Amygdala (tissue), 56 donors: ENCODE measurements at regions not wholly inside any gene's neighbourhood (a gene's known extent, or its start where the extent isn't known, plus 50 kb on each side); places are given as distances from the start of the nearest gene placed in this dataset.
"Not testable (repeated sequence)": the region's sequence is repeated elsewhere in the genome, so short reads cannot be mapped to it uniquely, and the experiment has no call there.

Source experiments
- DNase-seq, 56 donors: peaks; one replicate each; lab custom pipeline; 2025; lab: John Stamatoyannopoulos, UW

DNA sequence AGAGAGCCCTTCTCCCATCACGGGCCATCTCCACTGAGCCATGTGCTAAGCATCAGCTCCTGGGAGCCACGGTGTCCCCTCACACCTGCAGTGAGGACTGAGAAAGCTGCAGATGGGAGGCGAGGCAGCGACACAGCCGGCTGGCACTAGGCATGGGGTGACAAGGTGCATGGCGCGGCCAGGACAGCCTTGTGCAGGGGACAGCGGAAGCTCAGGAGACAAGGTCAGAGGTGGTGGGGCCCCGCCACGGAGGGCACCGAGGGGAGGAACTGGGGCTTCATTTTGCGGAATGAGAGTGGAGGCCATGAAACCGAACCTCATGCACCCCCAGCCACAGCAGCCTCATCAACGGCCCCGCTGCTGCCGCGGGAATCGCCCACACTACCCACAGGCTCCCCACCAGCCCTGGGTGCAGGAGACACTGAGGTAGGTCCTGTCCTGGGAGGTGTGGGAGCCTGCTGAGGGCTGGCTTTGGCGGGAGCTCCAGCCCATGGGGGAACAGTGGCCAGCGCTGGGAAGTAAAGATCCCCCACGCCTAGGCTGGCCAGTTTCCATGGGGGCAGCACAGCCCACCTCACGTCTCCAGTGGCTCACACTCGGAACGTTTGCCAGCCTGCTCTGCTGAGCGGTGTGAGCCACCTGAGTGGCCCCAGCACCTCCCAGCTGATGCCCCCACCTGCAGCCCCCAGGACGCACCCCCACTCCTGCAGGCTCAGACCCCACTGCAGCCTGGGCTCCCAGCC lies 71.2 kb upstream of the INSIG1 start:
- no peak for DNase-seq

DNA sequence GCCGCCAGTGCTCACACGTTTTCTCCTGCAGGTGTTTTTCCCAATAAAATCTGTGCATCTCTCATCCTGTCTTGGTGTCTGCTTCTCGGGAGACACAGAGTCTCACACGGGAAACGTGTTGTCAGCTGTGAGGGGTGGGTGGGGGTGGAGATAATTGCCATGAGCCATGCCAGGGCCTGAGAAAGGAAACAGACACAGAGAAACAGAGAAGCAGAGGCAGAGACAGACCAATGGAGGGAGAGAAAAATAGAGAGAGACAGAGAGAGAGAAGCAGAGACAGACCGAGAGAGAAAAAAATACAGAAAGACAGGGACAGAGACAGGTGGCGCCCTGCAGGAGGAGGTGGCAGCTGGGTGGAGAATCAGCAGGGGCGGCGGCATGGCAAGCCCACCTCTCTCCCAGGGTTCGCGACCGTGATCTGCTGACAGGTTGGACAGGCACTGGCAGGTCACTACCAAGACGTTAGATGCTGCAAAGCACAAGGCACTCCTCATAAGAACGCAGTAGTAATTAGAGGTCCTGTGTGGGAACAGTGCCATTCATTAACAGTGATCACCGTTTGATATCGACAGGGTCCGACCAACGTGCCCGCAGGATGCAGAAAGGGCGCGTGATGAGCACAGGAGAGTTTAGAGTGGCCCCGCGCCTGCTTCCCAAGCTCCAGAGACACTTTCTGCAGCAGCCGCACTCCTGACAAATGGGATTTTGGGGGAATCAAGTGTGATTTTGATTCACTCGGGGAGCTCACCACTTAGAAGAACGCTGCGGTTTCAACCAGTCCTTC lies 70.5 kb upstream of the INSIG1 start:
- no peak for DNase-seq

DNA sequence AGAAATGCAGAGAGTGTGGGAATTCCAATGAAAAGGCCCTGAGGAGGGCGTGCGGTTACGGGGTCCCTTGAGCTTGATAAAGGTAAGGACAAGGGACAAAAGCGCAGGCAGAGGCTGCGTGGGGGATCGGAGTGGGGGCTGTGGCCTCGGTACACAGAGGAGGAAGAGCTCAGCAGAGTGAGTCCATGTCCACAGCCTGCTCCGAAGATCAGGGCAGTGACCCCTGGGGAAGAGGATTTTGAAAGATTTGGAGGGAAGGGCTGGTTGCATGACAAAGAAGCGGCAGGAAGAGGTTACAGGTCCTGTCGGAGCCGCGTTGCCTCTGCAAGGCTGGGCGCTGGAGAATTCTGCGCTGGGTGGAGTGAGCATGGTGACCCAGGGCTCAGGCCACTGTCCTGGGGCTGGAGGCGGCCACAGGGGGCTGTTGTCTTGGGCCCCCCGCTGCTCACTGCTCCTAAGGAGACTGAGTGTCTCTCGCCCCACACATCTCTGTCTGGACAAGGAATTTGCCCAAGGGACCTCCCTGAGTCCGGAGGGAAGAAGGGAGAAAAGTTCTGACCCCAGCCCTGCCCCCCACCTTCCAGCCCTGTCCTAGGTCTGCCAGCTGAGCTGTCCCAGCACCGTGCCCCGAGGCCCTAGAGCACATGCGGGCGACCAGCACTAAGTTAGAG lies 69.8 kb upstream of the INSIG1 start:
- DNase-seq, result no peak

DNA sequence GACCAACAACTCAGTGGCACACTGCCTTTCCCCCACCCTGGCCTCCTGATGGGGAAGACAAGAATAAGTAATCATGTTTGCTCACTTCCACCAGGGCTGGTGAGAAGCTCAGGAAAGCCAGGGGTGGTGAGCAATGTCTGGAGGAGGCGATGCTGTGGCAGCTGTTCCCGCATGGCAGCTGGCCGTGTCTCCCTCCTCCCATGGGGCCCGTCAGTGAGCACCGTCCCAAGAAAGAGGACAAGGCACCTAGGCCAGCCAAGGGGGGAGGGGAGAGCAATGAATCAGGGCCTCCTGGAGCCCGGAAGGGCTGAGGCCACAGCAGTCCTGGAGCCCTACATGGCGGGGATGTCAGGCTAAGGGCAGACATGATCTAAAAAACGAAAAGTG lies 69.2 kb upstream of the INSIG1 start:
- peak in 1 of 56 donors; percentile 4 for DNase-seq

DNA sequence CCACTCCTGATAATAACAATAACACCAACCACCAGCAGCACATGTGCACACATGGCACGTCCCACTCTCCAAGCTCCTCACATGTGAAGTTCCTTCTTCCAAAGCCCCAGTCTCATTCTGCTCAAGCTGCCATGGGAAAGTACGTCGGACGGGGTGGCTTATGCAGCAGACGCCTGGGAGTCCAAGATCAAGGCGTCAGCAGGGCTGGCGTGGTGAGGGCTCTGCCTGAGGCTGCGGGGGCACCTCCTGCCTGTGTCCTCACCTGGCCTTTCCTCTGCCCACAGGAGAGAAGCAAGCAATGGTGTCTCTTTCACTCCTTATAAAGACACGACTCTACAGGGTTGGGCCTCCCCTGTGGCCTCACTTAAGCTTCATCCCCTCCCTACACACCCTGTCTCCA lies 68.8 kb upstream of the INSIG1 start:
- no peak for DNase-seq

DNA sequence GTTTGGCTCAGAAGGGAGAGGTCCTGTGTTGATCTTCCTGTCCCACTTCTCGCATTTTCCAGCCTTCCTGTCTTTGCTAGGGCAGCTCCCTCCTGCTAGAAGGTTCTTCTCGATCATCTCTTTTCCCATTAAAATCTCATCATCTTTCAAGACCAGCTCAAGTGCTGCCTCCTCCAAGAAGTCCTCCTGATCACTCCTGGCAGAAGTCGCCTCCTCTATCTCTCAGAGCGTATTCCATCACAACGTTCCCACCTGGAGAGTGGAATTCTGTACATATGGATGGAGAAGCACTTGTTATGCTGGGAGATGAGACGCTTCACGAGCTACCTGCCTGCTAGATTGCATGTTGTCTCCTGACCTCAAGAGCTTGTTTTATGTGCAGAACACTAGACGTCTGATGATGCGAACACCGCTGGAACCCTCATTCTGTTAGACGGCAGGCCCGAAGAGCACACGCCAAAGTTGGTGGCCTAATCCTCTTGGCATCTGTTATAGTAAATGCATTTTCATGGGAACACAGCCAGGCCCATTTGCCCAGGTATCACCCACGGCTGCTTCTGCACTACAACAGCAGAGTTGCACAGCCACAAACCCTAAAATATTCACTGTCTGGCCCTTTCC lies 68.0 kb upstream of the INSIG1 start:
- DNase-seq, result no peak

DNA sequence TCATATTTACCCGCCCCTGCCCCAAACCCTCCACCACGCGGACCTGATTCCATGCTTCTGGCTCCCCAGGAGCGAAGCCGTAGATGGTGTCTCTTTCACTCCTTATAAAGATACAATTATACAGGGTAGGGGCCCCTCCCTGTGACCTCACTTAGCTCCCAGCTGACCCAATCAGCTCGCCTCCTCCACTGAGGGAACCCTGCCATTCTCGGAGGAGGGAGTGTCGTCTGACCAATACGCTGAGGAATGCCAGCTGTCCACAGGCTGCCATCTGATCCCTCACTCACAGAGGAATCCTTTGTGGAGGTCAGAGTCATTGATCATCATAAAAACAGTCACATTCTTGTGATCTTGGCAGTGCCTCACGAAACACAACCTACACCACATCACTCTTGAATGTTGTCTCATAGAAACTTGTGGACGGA lies 67.5 kb upstream of the INSIG1 start:
- peak in 47 of 56 donors; percentile 5 to 87 (median 60) for DNase-seq

DNA sequence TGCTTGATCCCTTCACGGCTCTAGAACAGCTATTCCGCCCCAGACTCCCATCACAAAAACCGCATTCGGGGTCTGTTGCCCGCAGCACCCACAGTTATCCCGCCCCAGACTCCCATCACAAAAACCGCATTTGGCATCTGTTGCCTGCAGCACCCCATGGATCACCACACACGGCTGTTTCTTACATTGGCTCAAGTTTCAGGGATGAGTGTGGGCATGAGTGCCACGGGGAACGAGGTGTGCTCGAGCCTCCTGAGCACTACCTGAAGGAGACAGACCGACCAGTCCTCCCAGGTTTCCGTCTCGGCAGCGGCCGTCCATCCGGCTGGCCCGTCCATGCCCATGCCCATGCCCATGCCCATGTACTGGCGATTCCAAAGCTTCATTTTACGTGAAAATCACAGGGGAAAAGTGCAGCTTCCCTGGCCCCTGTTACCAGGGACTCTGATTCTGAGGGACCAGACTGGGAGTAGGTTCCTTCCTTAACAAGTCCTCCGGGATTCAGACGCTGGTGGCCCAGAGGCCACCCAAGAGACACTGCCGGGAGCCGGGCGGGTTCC lies 66.4 kb upstream of the INSIG1 start:
- DNase-seq, result no peak

DNA sequence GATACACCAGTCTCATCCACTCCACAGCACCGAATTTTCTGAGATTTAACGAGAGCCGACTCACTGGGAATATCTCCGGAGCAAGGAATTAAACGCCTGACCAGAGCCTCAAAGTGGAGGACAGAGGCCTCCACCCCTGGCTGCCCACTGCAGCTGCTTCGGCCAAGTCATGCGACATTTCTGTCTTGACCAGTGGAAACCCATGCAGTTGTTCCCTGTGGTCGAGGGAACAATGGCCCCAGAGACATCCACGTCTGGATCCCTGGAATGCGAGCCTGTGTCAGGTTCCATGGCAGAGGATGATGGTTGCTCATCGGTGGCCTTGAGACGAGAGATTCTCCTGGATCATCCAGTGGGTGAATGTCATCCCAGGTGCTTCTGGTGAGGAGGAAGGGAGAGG lies 65.7 kb upstream of the INSIG1 start:
- DNase-seq, result no peak

- DNase-seq, result no peak
Observed at GRCh38 chr7:155232911-155233310, 64.8 kb upstream of the INSIG1 start.

DNA sequence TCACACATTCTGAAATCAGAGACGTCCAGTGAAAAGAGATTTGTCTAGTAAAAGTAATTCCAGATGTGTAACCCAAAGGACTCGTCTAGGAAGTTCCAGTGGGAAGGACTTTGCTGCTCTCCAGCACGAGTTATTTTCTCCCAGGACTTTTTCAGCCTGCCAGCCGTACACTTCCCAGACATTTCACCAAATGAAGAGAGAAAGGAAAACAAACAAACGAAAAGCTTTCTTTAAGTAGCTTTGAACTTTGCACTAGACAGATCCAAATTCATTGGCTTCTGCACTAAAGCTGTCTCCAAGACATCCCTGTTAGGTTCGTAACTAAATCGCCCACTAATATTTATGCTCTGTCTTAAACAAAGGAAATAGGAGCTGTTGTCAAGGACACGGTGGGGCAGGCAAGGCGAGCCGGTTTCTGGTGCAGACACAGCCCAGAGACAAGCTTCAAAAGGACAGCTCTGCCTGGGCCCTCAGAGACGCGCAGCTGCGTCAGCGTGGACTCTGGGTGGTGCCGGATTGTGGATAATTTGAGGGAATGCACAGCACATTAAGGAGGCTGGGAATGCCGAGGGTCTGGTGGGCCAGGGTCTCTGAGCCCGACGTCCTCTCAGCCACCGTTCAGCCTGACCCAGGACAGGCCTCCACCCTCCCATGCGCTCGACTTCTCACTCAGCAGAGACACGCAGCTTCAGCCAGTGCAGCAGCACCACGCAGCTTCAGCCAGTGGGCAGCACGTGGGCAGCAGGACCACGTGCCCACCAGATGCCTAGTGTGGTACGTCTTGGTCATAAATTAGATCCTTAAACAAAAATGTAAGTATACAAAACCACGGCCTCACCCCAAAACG lies 64.1 kb upstream of the INSIG1 start:
- no peak for DNase-seq

DNA sequence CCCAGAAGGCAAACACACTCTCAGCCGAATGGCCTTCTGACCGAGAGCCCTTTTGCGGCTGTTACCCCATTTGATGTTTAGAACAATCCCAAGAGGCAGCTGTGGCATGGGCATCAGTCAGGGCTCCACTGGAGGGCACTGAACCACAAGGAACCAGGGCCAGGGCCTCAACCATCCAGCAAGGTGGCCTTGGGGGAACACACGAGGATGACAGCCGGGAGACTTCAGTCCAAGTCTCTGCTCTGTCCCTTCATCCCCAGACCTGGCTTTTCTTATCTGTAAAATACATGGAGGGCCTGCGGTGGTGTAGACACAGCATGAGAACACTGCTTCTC lies 63.6 kb upstream of the INSIG1 start:
- DNase-seq, result peak in 3 of 56 donors; percentile 9 to 29 (median 10)

DNA sequence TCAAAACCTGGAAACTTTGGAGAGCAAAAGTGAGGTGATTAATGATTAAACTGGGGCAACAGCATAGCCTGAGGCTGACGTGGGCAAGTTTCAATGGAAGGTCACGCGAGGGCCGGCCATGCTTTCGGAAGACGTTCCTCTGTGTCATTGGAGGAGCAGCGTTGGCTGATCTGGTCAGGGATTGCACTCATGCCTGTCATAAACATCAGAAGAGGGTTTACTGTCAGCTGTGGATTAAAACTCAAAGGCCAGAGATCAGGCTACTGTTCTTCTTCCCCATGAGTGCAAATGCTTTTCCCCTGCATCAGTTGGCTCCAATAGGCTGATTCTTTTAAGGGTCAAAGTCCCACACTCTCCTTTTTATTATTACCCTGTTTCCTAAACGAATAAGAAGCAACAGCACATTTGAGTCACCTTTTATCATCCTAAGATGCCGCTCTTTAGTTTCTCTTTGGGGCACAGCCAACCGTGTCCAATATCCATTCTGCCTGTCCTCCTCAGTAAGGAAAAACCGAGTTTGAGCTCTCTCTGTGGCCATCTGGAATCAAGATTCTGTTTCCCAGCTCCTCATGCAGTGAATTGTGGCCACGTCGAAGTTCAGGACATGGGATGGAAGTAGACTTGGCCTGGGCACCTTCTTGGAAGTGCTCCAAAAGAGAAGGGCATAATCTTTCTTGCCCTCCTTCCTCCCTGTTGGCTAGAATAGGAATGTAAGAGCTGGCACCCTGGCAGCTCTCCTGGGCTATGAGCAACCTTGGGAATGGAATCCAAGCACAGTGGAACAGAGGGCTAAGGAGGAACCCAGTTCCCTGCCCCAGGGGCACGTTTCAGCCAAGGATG lies 62.5 kb upstream of the INSIG1 start:
- DNase-seq, result no peak

DNA sequence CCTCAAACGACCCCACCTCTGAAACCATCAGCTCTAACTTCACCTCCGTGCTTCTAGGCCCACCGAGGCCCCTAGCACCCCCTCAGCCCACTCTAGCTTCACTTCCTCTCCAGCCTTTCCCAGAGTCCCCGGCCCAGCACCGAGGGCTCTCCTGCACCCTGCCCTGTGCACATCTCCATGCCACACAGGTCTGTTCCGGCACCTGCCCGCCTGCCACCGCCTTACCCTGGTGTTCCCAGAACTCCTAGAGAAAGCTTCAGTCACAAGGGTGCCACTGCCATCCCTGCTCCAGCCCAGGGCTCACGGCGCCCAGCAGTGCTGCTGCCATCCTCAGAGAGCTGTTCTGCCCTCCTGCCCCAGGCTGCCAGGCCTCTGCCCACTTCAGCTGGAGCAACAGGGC lies 61.3 kb upstream of the INSIG1 start:
- DNase-seq, result no peak

GRCh38 chr7:155237297-155237696 lies 60.4 kb upstream of the INSIG1 start:
- no peak for DNase-seq

- DNase-seq, result no peak
Observed at GRCh38 chr7:155237730-155238129, 59.9 kb upstream of the INSIG1 start.

DNA sequence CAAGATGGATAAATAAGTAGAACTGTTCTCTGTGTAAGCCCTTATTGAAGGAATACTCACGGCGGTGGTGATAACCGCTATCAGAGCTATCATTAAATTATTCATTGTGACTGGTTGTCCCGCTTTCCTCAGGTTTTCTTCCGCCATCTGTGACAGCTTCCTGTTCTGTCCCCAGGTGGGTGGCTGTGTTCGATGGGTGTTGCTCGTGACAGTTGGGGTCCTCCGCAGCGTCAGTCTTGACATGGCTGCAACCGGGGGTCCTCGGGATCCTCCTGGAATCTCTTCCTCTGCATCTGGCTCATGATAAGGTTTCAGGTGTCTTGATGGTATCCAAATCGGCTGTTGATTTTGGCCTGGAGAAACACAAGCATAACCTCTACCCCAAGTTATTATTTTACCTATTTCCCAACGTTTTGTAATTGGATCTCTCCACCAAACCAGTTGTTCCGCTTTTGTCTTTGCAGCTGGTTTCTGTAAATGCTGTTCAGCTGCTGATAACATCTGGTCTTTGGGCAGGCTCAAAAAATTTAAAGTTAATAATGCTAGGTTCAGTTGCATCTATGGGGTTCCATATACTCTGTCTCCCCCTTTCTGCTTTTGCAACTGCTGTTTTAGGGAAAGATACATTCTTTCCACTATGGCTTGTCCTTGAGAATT lies 58.1 kb upstream of the INSIG1 start:
- DNase-seq, result not testable (repeated sequence)

DNA sequence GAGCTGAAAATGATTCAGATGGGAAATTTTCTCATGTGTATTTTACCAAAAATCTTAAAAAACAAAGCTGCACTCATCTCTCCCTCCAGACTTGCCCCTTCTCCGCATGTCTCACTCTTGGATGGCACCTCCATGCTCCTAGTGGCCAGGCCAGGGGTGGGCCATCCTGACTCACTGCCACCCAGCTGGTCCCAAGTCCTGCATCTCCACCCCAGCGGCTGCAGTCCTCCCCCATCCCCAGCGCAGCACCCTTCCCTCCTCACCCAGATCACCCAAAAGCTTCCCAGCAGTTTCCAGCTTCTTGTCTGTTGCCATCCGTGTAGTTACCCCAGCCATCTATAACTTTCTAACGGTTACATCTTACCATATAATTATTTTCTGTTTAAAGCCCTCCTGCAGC lies 53.0 kb upstream of the INSIG1 start:
- no peak for DNase-seq
